Mesothelial cell of epicardium (in vitro differentiated cells): ENCODE measurements at regions not wholly inside any gene's neighbourhood (a gene's known extent, or its start where the extent isn't known, plus 50 kb on each side); places are given as distances from the start of the nearest gene placed in this dataset.

Experiments
- DNase-seq, 2 experiments: peaks; one replicate each; pipeline ENCODE4 v3.0.0; 2021; ENCODE audit warnings: low spot score in 2 of 2; ENCODE audit not compliant: unreplicated experiment in 2 of 2
- H3K27ac Mint-ChIP-seq: 2 replicates; pipeline ENCODE4 v1.8.0; 2021; ENCODE audit warnings: mixed read lengths
- H3K27me3 Mint-ChIP-seq: 2 replicates; pipeline ENCODE4 v1.8.0; 2021; ENCODE audit warnings: low read depth, mixed read lengths
- H3K36me3 Mint-ChIP-seq: 2 replicates; pipeline ENCODE4 v1.8.0; 2021; ENCODE audit warnings: mixed read lengths
- H3K4me1 Mint-ChIP-seq: 2 replicates; pipeline ENCODE4 v1.8.0; 2021; ENCODE audit warnings: mixed read lengths
- H3K4me3 Mint-ChIP-seq: 2 replicates; pipeline ENCODE4 v1.8.0; 2021; ENCODE audit warnings: mild to moderate bottlenecking, moderate library complexity, mixed read lengths
- H3K9me3 Mint-ChIP-seq: 2 replicates; pipeline ENCODE4 v1.8.0; 2021; ENCODE audit warnings: mixed read lengths
- TF ChIP-seq, protein P1 (sequence below): fragments of 200-600 bp; sonication (generic); IDR thresholded peaks from one replicate; pipeline ENCODE4 v1.5.0; 2021; ENCODE audit warnings: antibody characterized with exemption; ENCODE audit not compliant: unreplicated experiment

DNA sequence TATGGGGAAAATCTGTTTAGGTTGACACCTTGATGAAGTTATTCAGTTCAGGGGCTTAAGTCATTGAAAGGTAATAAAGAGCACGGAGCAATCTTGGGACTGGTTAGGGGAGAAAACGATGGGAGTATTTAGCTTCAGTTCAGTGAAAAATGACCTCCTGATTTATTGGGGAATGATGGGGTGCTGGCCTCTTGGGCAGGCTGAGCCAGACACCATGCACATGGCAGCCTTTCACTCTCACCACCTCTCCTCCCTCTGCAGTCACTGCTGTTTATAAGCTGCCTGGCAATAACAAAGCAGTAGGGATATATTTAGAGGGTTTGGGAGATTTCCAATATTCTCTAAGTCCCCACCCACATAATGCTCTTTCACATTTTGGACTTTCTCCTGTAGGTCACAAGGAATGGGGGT lies 140.5 kb upstream of the HS3ST2 start:
- TF ChIP-seq, protein P1, sequence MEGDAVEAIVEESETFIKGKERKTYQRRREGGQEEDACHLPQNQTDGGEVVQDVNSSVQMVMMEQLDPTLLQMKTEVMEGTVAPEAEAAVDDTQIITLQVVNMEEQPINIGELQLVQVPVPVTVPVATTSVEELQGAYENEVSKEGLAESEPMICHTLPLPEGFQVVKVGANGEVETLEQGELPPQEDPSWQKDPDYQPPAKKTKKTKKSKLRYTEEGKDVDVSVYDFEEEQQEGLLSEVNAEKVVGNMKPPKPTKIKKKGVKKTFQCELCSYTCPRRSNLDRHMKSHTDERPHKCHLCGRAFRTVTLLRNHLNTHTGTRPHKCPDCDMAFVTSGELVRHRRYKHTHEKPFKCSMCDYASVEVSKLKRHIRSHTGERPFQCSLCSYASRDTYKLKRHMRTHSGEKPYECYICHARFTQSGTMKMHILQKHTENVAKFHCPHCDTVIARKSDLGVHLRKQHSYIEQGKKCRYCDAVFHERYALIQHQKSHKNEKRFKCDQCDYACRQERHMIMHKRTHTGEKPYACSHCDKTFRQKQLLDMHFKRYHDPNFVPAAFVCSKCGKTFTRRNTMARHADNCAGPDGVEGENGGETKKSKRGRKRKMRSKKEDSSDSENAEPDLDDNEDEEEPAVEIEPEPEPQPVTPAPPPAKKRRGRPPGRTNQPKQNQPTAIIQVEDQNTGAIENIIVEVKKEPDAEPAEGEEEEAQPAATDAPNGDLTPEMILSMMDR = no peak
- peaks cover 5% of the 10 kb centered on the region for H3K27me3 Mint-ChIP-seq
- DNase-seq = peak in 1 of 2 experiments; percentile 30

DNA sequence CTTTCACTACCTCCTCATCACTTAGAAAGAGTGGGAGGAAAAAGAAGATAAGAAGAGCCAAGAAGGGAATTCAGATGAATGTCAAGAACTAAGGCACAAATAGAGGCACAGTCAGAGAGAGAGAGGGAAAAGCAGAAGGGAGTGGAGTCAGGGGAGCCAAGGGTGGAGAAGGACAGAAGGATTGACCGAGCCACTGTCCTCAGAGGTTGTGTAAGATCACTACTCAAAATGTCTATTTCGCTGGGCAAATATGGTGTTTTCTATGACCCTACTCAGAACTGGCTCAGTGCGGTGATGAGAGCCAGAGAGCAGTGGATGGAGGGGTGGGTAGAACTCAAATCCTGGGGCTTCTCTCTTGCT lies 139.2 kb upstream of the HS3ST2 start:
- Mint-ChIP-seq H3K27me3 (peaks cover 5% of the 10 kb centered on the region), H3K36me3 (no peaks in the 10 kb centered on the region), H3K27ac (no peak overlapping the region), H3K4me1 (no peaks in the 10 kb centered on the region), H3K9me3 (no peaks in the 10 kb centered on the region), H3K4me3 (no peak overlapping the region)
- no peak for DNase-seq
- TF ChIP-seq, protein P1 = no peak

More for the DNA sequence above, 140.5 kb upstream of the HS3ST2 start:
- no peak overlapping the region for H3K4me3 Mint-ChIP-seq
- no peaks in the 10 kb centered on the region for H3K36me3 Mint-ChIP-seq
- no peak overlapping the region for H3K27ac Mint-ChIP-seq
- no peaks in the 10 kb centered on the region for H3K9me3 Mint-ChIP-seq
- H3K4me1 Mint-ChIP-seq = no peaks in the 10 kb centered on the region

DNA sequence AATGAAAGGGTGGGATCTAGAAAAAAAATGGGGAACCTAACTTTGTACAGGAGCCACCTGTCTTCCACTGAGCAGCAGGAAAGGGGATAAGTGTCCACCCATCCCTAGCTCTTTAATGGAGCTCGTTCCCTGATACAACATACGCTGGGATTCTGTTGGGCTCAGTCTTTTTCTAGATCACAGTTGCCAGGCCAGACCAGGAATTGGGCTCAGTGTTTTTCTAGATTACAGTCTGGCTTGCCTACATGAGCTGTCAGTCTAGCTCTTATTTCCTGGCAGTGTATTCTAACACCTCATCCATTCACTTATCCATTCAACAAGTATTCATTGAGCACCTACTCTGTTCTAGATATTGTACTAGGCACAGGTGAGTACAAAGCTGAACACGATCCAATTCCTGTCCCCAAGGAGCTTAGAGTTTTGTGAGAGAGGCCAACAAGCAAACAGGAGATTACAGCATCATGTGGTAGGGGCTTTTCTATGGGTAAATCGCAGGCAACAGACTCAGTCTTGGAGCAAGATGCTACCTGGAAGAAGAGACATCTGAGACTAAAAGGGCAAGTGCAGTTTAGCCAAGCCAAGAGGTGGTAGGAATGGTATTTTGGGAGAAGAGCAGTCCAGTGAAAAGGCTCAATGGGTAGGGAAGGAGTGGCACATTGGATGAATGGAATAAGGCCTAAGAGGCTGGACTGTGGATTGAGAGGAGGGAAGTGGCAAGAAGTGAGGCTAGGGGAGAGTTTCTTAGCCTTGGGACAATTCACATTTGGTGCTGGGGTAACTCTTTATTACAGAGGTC lies 138.0 kb upstream of the HS3ST2 start:
- no peak overlapping the region for H3K4me3 Mint-ChIP-seq
- no peak overlapping the region for H3K27ac Mint-ChIP-seq
- TF ChIP-seq, protein P1 = no peak
- DNase-seq = no peak
- no peaks in the 10 kb centered on the region for H3K36me3 Mint-ChIP-seq
- H3K4me1 Mint-ChIP-seq = no peaks in the 10 kb centered on the region
- H3K9me3 Mint-ChIP-seq = no peaks in the 10 kb centered on the region
- H3K27me3 Mint-ChIP-seq = peaks cover 5% of the 10 kb centered on the region

DNA sequence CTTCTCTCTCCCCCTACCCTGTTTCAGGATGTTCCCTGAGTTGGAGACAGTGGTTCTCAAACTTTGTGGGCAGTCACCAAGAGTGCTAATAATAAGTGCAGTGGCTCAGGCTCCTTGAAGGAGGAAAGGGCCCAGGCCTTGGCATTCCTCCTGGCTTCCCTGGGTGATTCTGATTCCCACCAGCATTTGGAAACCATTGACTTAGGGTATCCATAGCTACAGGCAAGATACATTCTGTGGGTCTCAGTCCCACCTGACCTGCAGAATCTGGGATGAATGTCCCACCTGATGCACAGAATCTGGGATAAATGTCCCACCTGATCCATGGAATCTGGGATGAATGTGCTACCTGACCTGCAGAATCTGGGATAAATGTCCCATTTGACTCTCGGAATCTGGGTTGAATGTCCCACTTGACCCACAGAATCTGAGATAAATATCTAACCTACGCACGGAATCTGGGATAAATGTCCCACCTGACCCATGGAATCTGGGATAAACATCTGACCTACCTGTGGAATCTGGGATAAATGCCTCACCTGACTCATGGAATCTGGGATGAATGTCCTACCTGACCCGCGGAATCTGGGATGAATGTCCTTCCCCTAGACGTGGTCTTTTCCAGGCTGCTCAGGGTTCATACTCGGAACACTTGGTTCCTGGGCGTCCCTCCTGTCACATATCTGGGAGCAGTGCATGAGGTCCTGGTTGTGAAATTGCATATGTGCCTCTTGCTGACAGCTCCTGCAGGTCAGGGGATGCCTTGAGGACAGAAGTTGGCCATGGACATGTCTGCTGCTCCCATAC lies 136.7 kb upstream of the HS3ST2 start:
- Mint-ChIP-seq H3K4me1 (no peaks in the 10 kb centered on the region), H3K36me3 (no peaks in the 10 kb centered on the region), H3K27me3 (peaks cover 12% of the 10 kb centered on the region), H3K27ac (no peak overlapping the region), H3K9me3 (no peaks in the 10 kb centered on the region), H3K4me3 (no peak overlapping the region)
- DNase-seq = peak in 1 of 2 experiments; percentile 27
- TF ChIP-seq, protein P1 = no peak

DNA sequence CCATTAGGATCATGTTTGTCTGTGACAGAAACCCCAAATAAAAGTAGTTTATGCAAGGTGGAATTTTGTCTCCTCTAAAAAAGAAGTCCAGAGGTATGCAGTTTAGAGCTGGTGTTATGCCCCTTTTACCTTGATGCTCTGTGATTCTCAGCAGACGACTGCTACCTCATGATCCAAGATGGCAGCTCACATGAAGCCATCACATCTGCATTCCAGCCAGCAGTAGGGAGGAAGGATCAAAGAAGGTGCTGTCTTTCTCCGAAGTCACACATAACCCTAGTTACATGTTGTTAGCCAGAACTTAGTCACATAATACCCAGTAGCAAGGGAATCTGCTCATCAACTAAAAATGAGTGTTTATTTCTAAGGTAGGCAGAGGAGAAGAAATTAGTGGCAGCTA lies 135.7 kb upstream of the HS3ST2 start:
- peaks cover 14% of the 10 kb centered on the region for H3K27me3 Mint-ChIP-seq
- TF ChIP-seq, protein P1 = no peak
- no peak overlapping the region for H3K4me3 Mint-ChIP-seq
- DNase-seq = no peak
- H3K4me1 Mint-ChIP-seq = no peaks in the 10 kb centered on the region
- H3K9me3 Mint-ChIP-seq = no peaks in the 10 kb centered on the region
- H3K36me3 Mint-ChIP-seq = no peaks in the 10 kb centered on the region
- no peak overlapping the region for H3K27ac Mint-ChIP-seq
